Kasumi-1 (cell line): ENCODE measurements at regions not wholly inside any gene's neighbourhood (a gene's known extent, or its start where the extent isn't known, plus 50 kb on each side); places are given as distances from the start of the nearest gene placed in this dataset.
"Not testable (repeated sequence)": the region's sequence is repeated elsewhere in the genome, so short reads cannot be mapped to it uniquely, and the experiment has no call there.

Experiments used
- DNase-seq, 2 experiments: peaks; one replicate each; lab custom pipeline; 2025; lab: John Stamatoyannopoulos, UW

GRCh38 chr15:87578776-87579175, 677.8 kb downstream of the NTRK3 start:
- DNase-seq = no peak

GRCh38 chr15:87577336-87577735, 679.2 kb downstream of the NTRK3 start:
- no peak for DNase-seq

- no peak for DNase-seq
Observed at GRCh38 chr15:87576486-87577176, 679.9 kb downstream of the NTRK3 start.

GRCh38 chr15:87575896-87576473, 680.6 kb downstream of the NTRK3 start:
- DNase-seq = no peak

GRCh38 chr15:87573534-87573933, 683.0 kb downstream of the NTRK3 start:
- no peak for DNase-seq

- DNase-seq = no peak
Observed at GRCh38 chr15:87573039-87573438, 683.5 kb downstream of the NTRK3 start.

GRCh38 chr15:87572381-87572910, 684.1 kb downstream of the NTRK3 start:
- DNase-seq = no peak

- no peak for DNase-seq
Observed at GRCh38 chr15:87570206-87570605, 686.3 kb downstream of the NTRK3 start.

GRCh38 chr15:87569581-87569980, 687.0 kb downstream of the NTRK3 start:
- no peak for DNase-seq

- DNase-seq = no peak
Observed at GRCh38 chr15:87567406-87568030, 689.0 kb downstream of the NTRK3 start.

- no peak for DNase-seq
Observed at GRCh38 chr15:87566236-87566635, 690.3 kb downstream of the NTRK3 start.

- DNase-seq = no peak
Observed at GRCh38 chr15:87564681-87565080, 691.9 kb downstream of the NTRK3 start.

GRCh38 chr15:87563869-87564268, 692.7 kb downstream of the NTRK3 start:
- DNase-seq = no peak

- no peak for DNase-seq
Observed at GRCh38 chr15:87562203-87562602, 694.3 kb downstream of the NTRK3 start.

GRCh38 chr15:87561641-87562040, 694.9 kb downstream of the NTRK3 start:
- DNase-seq = no peak

- no peak for DNase-seq
Observed at GRCh38 chr15:87557881-87558280, 698.7 kb downstream of the NTRK3 start.

- DNase-seq = no peak
Observed at GRCh38 chr15:87556886-87557285, 699.7 kb downstream of the NTRK3 start.

GRCh38 chr15:87549860-87550259, 706.7 kb downstream of the NTRK3 start:
- no peak for DNase-seq

- no peak for DNase-seq
Observed at GRCh38 chr15:87549296-87549695, 707.2 kb downstream of the NTRK3 start.

GRCh38 chr15:87548590-87548989, 707.9 kb downstream of the NTRK3 start:
- not testable (repeated sequence) for DNase-seq

- DNase-seq = no peak
Observed at GRCh38 chr15:87547470-87548181, 708.9 kb downstream of the NTRK3 start.

GRCh38 chr15:87538327-87538834, 718.2 kb downstream of the NTRK3 start:
- DNase-seq = no peak
